Trophoblast cell (in vitro differentiated cells and primary cell): ENCODE measurements at regions not wholly inside any gene's neighbourhood (a gene's known extent, or its start where the extent isn't known, plus 50 kb on each side); places are given as distances from the start of the nearest gene placed in this dataset.

Source experiments
- DNase-seq, 2 donors: peaks; one replicate each; pipeline ENCODE4 v3.0.0-alpha.2; 2016
- H2AFZ ChIP-seq: 2 replicates; pipeline ENCODE4 v1.6.1; 2013; ENCODE audit warnings: low read length, moderate library complexity, mild to moderate bottlenecking; ENCODE audit not compliant: insufficient read depth, poor library complexity
- H2AK5ac ChIP-seq: 2 replicates; pipeline ENCODE4 v1.6.1; 2013; ENCODE audit warnings: mild to moderate bottlenecking, low read length
- H2BK120ac ChIP-seq: 2 replicates; pipeline ENCODE4 v1.6.1; 2013; ENCODE audit warnings: low read length, mild to moderate bottlenecking, moderate library complexity; ENCODE audit not compliant: insufficient read depth, poor library complexity
- H2BK12ac ChIP-seq: 2 replicates; pipeline ENCODE4 v1.6.1; 2013; ENCODE audit warnings: mild to moderate bottlenecking, low read length, moderate library complexity
- H2BK5ac ChIP-seq: 2 replicates; pipeline ENCODE4 v1.6.1; 2013; ENCODE audit warnings: low read length, low read depth, moderate library complexity, mild to moderate bottlenecking; ENCODE audit not compliant: poor library complexity
- H3K14ac ChIP-seq: 2 replicates; pipeline ENCODE4 v1.6.1; 2013; ENCODE audit warnings: mild to moderate bottlenecking, low read length
- H3K18ac ChIP-seq: 2 replicates; pipeline ENCODE4 v1.6.1; 2013; ENCODE audit warnings: mild to moderate bottlenecking, low read length
- H3K23ac ChIP-seq: 2 replicates; pipeline ENCODE4 v1.6.1; 2013; ENCODE audit warnings: low read length
- H3K27ac ChIP-seq: 2 replicates; pipeline ENCODE4 v1.5.1; 2013; ENCODE audit warnings: low read depth, mild to moderate bottlenecking, inconsistent platforms, low read length, moderate library complexity
- H3K27me3 ChIP-seq: 2 replicates; pipeline ENCODE4 v1.6.1; 2013; ENCODE audit warnings: inconsistent platforms, mild to moderate bottlenecking, low read length, moderate library complexity; ENCODE audit not compliant: insufficient read depth
- H3K36me3 ChIP-seq, 2 experiments: 1 replicate in 1 of 2; 2 replicates in 1 of 2; pipeline ENCODE4 v1.6.1; 2013; ENCODE audit warnings: low read length in 2 of 2, mild to moderate bottlenecking in 2 of 2, moderate library complexity in 1 of 2; ENCODE audit not compliant: insufficient read depth in 2 of 2, control insufficient read depth in 1 of 2
- H3K4ac ChIP-seq: 2 replicates; pipeline ENCODE4 v1.6.1; 2013; ENCODE audit warnings: low read depth, mild to moderate bottlenecking, low read length, moderate library complexity
- H3K4me1 ChIP-seq, 2 experiments: 1 replicate in 1 of 2; 2 replicates in 1 of 2; pipeline ENCODE4 v1.6.1; 2013; ENCODE audit warnings: low read length in 2 of 2, mild to moderate bottlenecking in 2 of 2, moderate library complexity in 1 of 2; ENCODE audit not compliant: insufficient read depth in 2 of 2, control insufficient read depth in 1 of 2
- H3K4me2 ChIP-seq: 2 replicates; pipeline ENCODE4 v1.6.1; 2013; ENCODE audit warnings: inconsistent platforms, mild to moderate bottlenecking, low read length, moderate library complexity
- H3K4me3 ChIP-seq: 2 replicates; pipeline ENCODE4 v1.5.1; 2013; ENCODE audit warnings: mild to moderate bottlenecking, low read depth, low read length, inconsistent platforms
- H3K79me1 ChIP-seq: one replicate; pipeline ENCODE4 v1.6.1; 2013; ENCODE audit warnings: low read length
- H3K79me2 ChIP-seq: 2 replicates; pipeline ENCODE4 v1.6.1; 2013; ENCODE audit warnings: low read length, mild to moderate bottlenecking; ENCODE audit not compliant: control insufficient read depth, insufficient read depth, poor library complexity
- H3K9ac ChIP-seq: 2 replicates; pipeline ENCODE4 v1.6.1; 2013; ENCODE audit warnings: mild to moderate bottlenecking, low read length
- H3K9me3 ChIP-seq: 2 replicates; pipeline ENCODE4 v1.6.1; 2013; ENCODE audit warnings: low read depth, mild to moderate bottlenecking, control low read depth, inconsistent platforms, low read length; ENCODE audit not compliant: insufficient read depth
- H4K12ac ChIP-seq: 2 replicates; pipeline ENCODE4 v1.6.1; 2013; ENCODE audit warnings: low read depth, mild to moderate bottlenecking, low read length, moderate library complexity
- H4K8ac ChIP-seq: 2 replicates; pipeline ENCODE4 v1.6.1; 2013; ENCODE audit warnings: low read depth, mild to moderate bottlenecking, low read length, moderate library complexity
- H4K91ac ChIP-seq: one replicate; pipeline ENCODE4 v1.6.1; 2013; ENCODE audit warnings: low read depth, mild to moderate bottlenecking, low read length, moderate library complexity
- WGBS: extraction: QIAGEN DNeasy Blood & Tissue Kit; methylation state at CpG from one replicate; pipeline ENCODE4 v1.1.7; 2013; ENCODE audit warnings: missing lambda C conversion rate; ENCODE audit not compliant: insufficient read length, insufficient coverage; ENCODE audit errors: extremely low coverage; 5-methylcytosine and 5-hydroxymethylcytosine counted together

GRCh38 chr10:53122281-53122680, 349.7 kb upstream of the MBL2 start:
- no peaks in the 10 kb centered on the region for H3K4me1 ChIP-seq
- no CpG with 5 or more reads among the region's 4 CpGs for WGBS
- no peaks in the 10 kb centered on the region for H3K79me2 ChIP-seq
- H3K36me3 ChIP-seq: no peaks in the 10 kb centered on the region
- H4K8ac ChIP-seq: no peak overlapping the region
- DNase-seq: peak; percentile 12 to 69
- H3K4me2 ChIP-seq: no peak overlapping the region
- no peaks in the 10 kb centered on the region for H3K9me3 ChIP-seq
- H3K14ac ChIP-seq: no peak overlapping the region
- no peak overlapping the region for H3K4ac ChIP-seq
- H2BK120ac ChIP-seq: no peak overlapping the region
- no peak overlapping the region for H2BK12ac ChIP-seq
- H3K27me3 ChIP-seq: no peaks in the 10 kb centered on the region
- peaks cover 2% of the 10 kb centered on the region for H3K79me1 ChIP-seq
- H2AFZ ChIP-seq: no peak overlapping the region
- H3K4me3 ChIP-seq: no peak overlapping the region
- no peak overlapping the region for H3K9ac ChIP-seq
- no peak overlapping the region for H3K18ac ChIP-seq
- H3K27ac ChIP-seq: no peak overlapping the region
- no peak overlapping the region for H2AK5ac ChIP-seq
- no peak overlapping the region for H4K91ac ChIP-seq
- H2BK5ac ChIP-seq: no peak overlapping the region
- H4K12ac ChIP-seq: no peak overlapping the region
- H3K23ac ChIP-seq: no peak overlapping the region

DNA sequence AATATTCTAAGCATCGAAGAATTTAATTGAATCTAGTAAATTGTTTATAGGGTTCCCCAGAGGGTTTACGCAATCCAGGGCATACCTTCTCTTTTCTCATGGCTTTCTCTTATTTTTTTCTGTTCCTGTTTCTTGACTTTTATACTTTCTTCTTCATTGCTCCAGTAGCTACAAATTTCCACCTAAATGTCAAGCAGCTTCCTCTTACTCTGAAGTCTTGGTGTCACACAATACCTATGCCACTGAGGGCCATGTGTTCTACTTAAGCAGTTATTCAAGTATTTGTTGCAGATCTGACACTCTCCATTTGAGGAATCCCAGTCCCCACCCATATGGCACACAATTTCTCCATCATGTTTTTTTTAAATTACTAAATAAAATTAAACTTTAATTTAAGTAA, 343.1 kb upstream of the MBL2 start:
- H3K27me3 ChIP-seq: no peaks in the 10 kb centered on the region
- no peak overlapping the region for H2BK5ac ChIP-seq
- H3K4me3 ChIP-seq: no peak overlapping the region
- no CpG with 5 or more reads among the region's 2 CpGs for WGBS
- no peaks in the 10 kb centered on the region for H3K36me3 ChIP-seq
- H3K18ac ChIP-seq: no peak overlapping the region
- H3K9me3 ChIP-seq: peaks cover 4% of the 10 kb centered on the region
- no peak overlapping the region for H4K12ac ChIP-seq
- no peak overlapping the region for H4K8ac ChIP-seq
- H2BK120ac ChIP-seq: no peak overlapping the region
- no peak overlapping the region for H2AFZ ChIP-seq
- H3K4me2 ChIP-seq: no peak overlapping the region
- H2BK12ac ChIP-seq: no peak overlapping the region
- no peak overlapping the region for H4K91ac ChIP-seq
- H3K79me1 ChIP-seq: peaks cover 2% of the 10 kb centered on the region
- H3K4me1 ChIP-seq: no peaks in the 10 kb centered on the region
- no peak overlapping the region for H3K14ac ChIP-seq
- DNase-seq: no peak
- H3K27ac ChIP-seq: no peak overlapping the region
- H3K9ac ChIP-seq: no peak overlapping the region
- H3K4ac ChIP-seq: no peak overlapping the region
- no peaks in the 10 kb centered on the region for H3K79me2 ChIP-seq
- H2AK5ac ChIP-seq: no peak overlapping the region
- no peak overlapping the region for H3K23ac ChIP-seq

DNA sequence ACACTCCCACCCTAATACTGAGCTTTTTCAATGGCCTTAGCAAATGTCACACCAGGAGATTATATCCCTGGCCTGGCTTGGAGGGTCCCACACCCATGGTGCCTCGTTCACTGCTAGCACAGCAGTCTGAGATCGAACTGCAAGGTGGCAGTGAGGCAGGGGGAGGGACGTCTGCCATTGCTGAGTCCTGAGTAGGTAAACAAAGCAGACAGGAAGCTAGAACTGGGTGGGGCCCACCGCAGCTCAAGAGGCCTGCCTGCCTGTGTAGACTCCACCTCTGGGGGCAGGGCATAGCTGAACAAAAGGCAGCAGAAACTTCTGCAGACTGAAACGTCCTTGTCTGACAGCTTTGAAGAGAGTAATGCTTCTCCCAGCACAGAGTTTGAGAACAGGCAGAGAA, 338.9 kb upstream of the MBL2 start:
- Histone ChIP-seq H3K4me1 (no peaks in the 10 kb centered on the region), H3K27me3 (no peaks in the 10 kb centered on the region), H3K9me3 (peaks cover 4% of the 10 kb centered on the region), H2AK5ac (no peak overlapping the region), H3K14ac (no peak overlapping the region), H2BK5ac (no peak overlapping the region), H3K79me1 (no peaks in the 10 kb centered on the region), H3K9ac (no peak overlapping the region), H3K36me3 (no peaks in the 10 kb centered on the region), H4K91ac (no peak overlapping the region), H3K23ac (no peak overlapping the region), H3K27ac (no peak overlapping the region), H4K8ac (no peak overlapping the region), H3K4ac (no peak overlapping the region), H2BK120ac (no peak overlapping the region), H3K4me3 (peak overlapping the region; percentile 36), H2BK12ac (no peak overlapping the region), H3K18ac (no peak overlapping the region), H3K4me2 (no peak overlapping the region), H4K12ac (no peak overlapping the region), H3K79me2 (no peaks in the 10 kb centered on the region), H2AFZ (no peak overlapping the region)
- WGBS: no CpG with 5 or more reads among the region's 5 CpGs
- DNase-seq: no peak

- H3K4me2 ChIP-seq: no peak overlapping the region
- H4K8ac ChIP-seq: no peak overlapping the region
- 100% methylated on average over 1 of the region's 2 CpGs for WGBS
- H3K18ac ChIP-seq: no peak overlapping the region
- H3K79me2 ChIP-seq: no peaks in the 10 kb centered on the region
- no peak overlapping the region for H2AFZ ChIP-seq
- no peak overlapping the region for H3K27ac ChIP-seq
- no peak overlapping the region for H2BK12ac ChIP-seq
- no peak for DNase-seq
- no peaks in the 10 kb centered on the region for H3K36me3 ChIP-seq
- no peak overlapping the region for H4K91ac ChIP-seq
- no peak overlapping the region for H4K12ac ChIP-seq
- no peak overlapping the region for H3K23ac ChIP-seq
- no peak overlapping the region for H2BK5ac ChIP-seq
- H3K4me3 ChIP-seq: no peak overlapping the region
- no peaks in the 10 kb centered on the region for H3K27me3 ChIP-seq
- no peaks in the 10 kb centered on the region for H3K79me1 ChIP-seq
- no peak overlapping the region for H2AK5ac ChIP-seq
- H3K14ac ChIP-seq: no peak overlapping the region
- H2BK120ac ChIP-seq: no peak overlapping the region
- no peaks in the 10 kb centered on the region for H3K4me1 ChIP-seq
- peaks cover 4% of the 10 kb centered on the region for H3K9me3 ChIP-seq
- H3K4ac ChIP-seq: no peak overlapping the region
- no peak overlapping the region for H3K9ac ChIP-seq
Measured at GRCh38 chr10:53109320-53109719, 336.7 kb upstream of the MBL2 start.
